H1 (cell line): ENCODE measurements at regions not wholly inside any gene's neighbourhood (a gene's known extent, or its start where the extent isn't known, plus 50 kb on each side); places are given as distances from the start of the nearest gene placed in this dataset.

Experiments
- CTCF ChIA-PET: fragments of 300-600 bp; sonication (Branson Sonifier 250); formaldehyde crosslinking; loops from one replicate; lab custom pipeline; 2021; ENCODE audit not compliant: partially characterized antibody; lab: Charles Lee
- POLR2A ChIA-PET: fragments of 300-600 bp; sonication (Branson Sonifier 250); formaldehyde crosslinking; loops from one replicate; lab custom pipeline; 2021; ENCODE audit warnings: inconsistent platforms; ENCODE audit not compliant: partially characterized antibody; lab: Charles Lee
- DNase-seq, 2 experiments: peaks; one replicate each; pipeline versions ENCODE4 v3.0.0 to v3.0.0-alpha.2; 2010 to 2022; ENCODE audit warnings: low spot score in 2 of 2, low read depth in 1 of 2, mixed read lengths in 1 of 2
- FAIRE-seq: peaks from 2 replicates; lab custom pipeline; 2011; peaks lifted over from hg19 to GRCh38; lab: Jason Lieb, UNC
- H2AFZ ChIP-seq: 2 replicates; pipeline ENCODE4 v1.8.1; 2012; ENCODE audit warnings: low read length, inconsistent platforms
- H2AK5ac ChIP-seq: 2 replicates; pipeline ENCODE4 v1.6.1; 2013; ENCODE audit warnings: low read depth, low read length
- H2BK120ac ChIP-seq: replicated peaks from 2 replicates; pipeline ENCODE3; 2013; ENCODE audit warnings: low read depth, low read length, inconsistent platforms
- H2BK12ac ChIP-seq: 2 replicates; pipeline ENCODE4 v1.6.1; 2013; ENCODE audit warnings: low read depth, low read length
- H2BK15ac ChIP-seq: 2 replicates; pipeline ENCODE4 v1.6.1; 2013; ENCODE audit warnings: low read length
- H2BK20ac ChIP-seq: 2 replicates; pipeline ENCODE4 v1.6.1; 2013; ENCODE audit warnings: low read length
- H2BK5ac ChIP-seq: 2 replicates; pipeline ENCODE4 v1.6.1; 2013; ENCODE audit warnings: low read depth, low read length
- H3K14ac ChIP-seq: 2 replicates; pipeline ENCODE4 v1.6.1; 2013; ENCODE audit warnings: inconsistent platforms; ENCODE audit not compliant: insufficient read length
- H3K18ac ChIP-seq: 2 replicates; pipeline ENCODE4 v1.6.1; 2013; ENCODE audit warnings: low read length; ENCODE audit errors: extremely low read depth
- H3K23ac ChIP-seq: 2 replicates; pipeline ENCODE4 v1.6.1; 2013; ENCODE audit warnings: inconsistent platforms; ENCODE audit not compliant: insufficient read length
- H3K23me2 ChIP-seq: 2 replicates; pipeline ENCODE4 v1.6.1; 2013; ENCODE audit warnings: low read depth, low read length
- H3K27ac ChIP-seq: 2 replicates; pipeline ENCODE4 v1.6.1; 2011; ENCODE audit warnings: low read depth, low read length, inconsistent platforms
- H3K27me3 ChIP-seq, 4 experiments: replicated peaks in 1 of 4; 1 replicate in 1 of 4; 2 replicates in 3 of 4; pipeline versions ENCODE4 v1.6.1 to v1.8.1; 2011 to 2013; ENCODE audit warnings: low read length in 3 of 4, mild to moderate bottlenecking in 3 of 4, inconsistent platforms in 2 of 4, mixed read lengths in 2 of 4, moderate library complexity in 1 of 4; ENCODE audit not compliant: control insufficient read depth in 3 of 4, insufficient read depth in 3 of 4; ENCODE audit errors: extremely low read depth in 1 of 4
- H3K36me3 ChIP-seq, 4 experiments: 2 replicates each; pipeline versions ENCODE4 v1.6.1 to v1.8.1; 2011 to 2013; ENCODE audit warnings: mild to moderate bottlenecking in 4 of 4, low read length in 3 of 4, moderate library complexity in 2 of 4, control low read depth in 1 of 4, inconsistent platforms in 1 of 4; ENCODE audit not compliant: insufficient read depth in 4 of 4, control insufficient read depth in 2 of 4
- H3K4ac ChIP-seq: replicated peaks from 2 replicates; pipeline ENCODE3; 2013; ENCODE audit warnings: low read length, low read depth, mixed read lengths, inconsistent platforms; ENCODE audit not compliant: insufficient read length
- H3K4me1 ChIP-seq, 4 experiments: replicated peaks in 1 of 4; 1 replicate in 1 of 4; 2 replicates in 3 of 4; pipeline versions ENCODE4 v1.6.1 to v1.8.1; 2011 to 2013; ENCODE audit warnings: low read length in 3 of 4, inconsistent platforms in 2 of 4, mixed read lengths in 1 of 4; ENCODE audit not compliant: insufficient read depth in 4 of 4, control insufficient read depth in 3 of 4
- H3K4me2 ChIP-seq, 2 experiments: 2 replicates each; pipeline versions ENCODE4 v1.6.1 to v1.8.1; 2011 to 2013; ENCODE audit warnings: low read depth in 2 of 2, low read length in 2 of 2, control low read depth in 1 of 2, inconsistent platforms in 1 of 2, mild to moderate bottlenecking in 1 of 2; ENCODE audit not compliant: insufficient read depth in 1 of 2
- H3K4me3 ChIP-seq, 4 experiments: fragments of 200-600, 300-600 bp in 1 of 4; sonication (generic), shearing (Covaris generic), sonication (Bioruptor Twin) in 1 of 4; 2 replicates each; pipeline versions ENCODE4 v1.5.1 to v1.8.1; 2011 to 2016; ENCODE audit warnings: low read length in 4 of 4, low read depth in 3 of 4, control low read depth in 2 of 4, inconsistent platforms in 2 of 4, mild to moderate bottlenecking in 2 of 4, mixed read lengths in 1 of 4, moderate library complexity in 1 of 4; ENCODE audit not compliant: insufficient read depth in 2 of 4; ENCODE audit errors: extremely low read depth in 1 of 4
- H3K56ac ChIP-seq: replicated peaks from 2 replicates; pipeline ENCODE3; 2013; ENCODE audit warnings: low read depth, mild to moderate bottlenecking, mixed read lengths, low read length, inconsistent platforms; ENCODE audit not compliant: insufficient read length
- H3K79me1 ChIP-seq: 2 replicates; pipeline ENCODE4 v1.6.1; 2013; ENCODE audit warnings: low read depth, low read length, control low read depth
- H3K79me2 ChIP-seq, 2 experiments: 2 replicates each; pipeline versions ENCODE4 v1.6.1 to v1.8.1; 2012 to 2013; ENCODE audit warnings: low read length in 2 of 2, mild to moderate bottlenecking in 2 of 2, inconsistent platforms in 1 of 2; ENCODE audit not compliant: insufficient read depth in 2 of 2, control insufficient read depth in 1 of 2
- H3K9ac ChIP-seq, 4 experiments: replicated peaks in 1 of 4; 1 replicate in 1 of 4; 2 replicates in 3 of 4; pipeline versions ENCODE4 v1.6.1 to v1.8.1; 2011 to 2013; ENCODE audit warnings: low read depth in 3 of 4, low read length in 3 of 4, control low read depth in 2 of 4, mild to moderate bottlenecking in 2 of 4, moderate library complexity in 2 of 4, inconsistent platforms in 1 of 4; ENCODE audit errors: extremely low read depth in 1 of 4
- H3K9me3 ChIP-seq, 2 experiments: 2 replicates each; pipeline versions ENCODE4 v1.6.1 to v1.8.1; 2012 to 2013; ENCODE audit warnings: mild to moderate bottlenecking in 2 of 2, moderate library complexity in 2 of 2, control low read depth in 1 of 2, inconsistent platforms in 1 of 2, low read depth in 1 of 2, low read length in 1 of 2, mixed read lengths in 1 of 2; ENCODE audit not compliant: insufficient read depth in 2 of 2
- H4K20me1 ChIP-seq, 2 experiments: replicated peaks in 1 of 2; 2 replicates each; pipeline versions ENCODE3 to v1.8.1; 2011 to 2013; ENCODE audit warnings: inconsistent platforms in 2 of 2, low read length in 2 of 2, mild to moderate bottlenecking in 1 of 2; ENCODE audit not compliant: insufficient read depth in 2 of 2, control insufficient read depth in 1 of 2
- H4K5ac ChIP-seq: 2 replicates; pipeline ENCODE4 v1.6.1; 2013; ENCODE audit warnings: low read length, low read depth, mixed read lengths, inconsistent platforms; ENCODE audit not compliant: insufficient read length
- H4K8ac ChIP-seq: 2 replicates; pipeline ENCODE4 v1.8.0; 2013; ENCODE audit warnings: mild to moderate bottlenecking, moderate library complexity, low read length, inconsistent platforms; ENCODE audit not compliant: insufficient read depth; ENCODE audit errors: extremely low read depth
- H4K91ac ChIP-seq: replicated peaks from 2 replicates; pipeline ENCODE3; 2013; ENCODE audit warnings: low read length, mixed read lengths, inconsistent platforms; ENCODE audit not compliant: insufficient read length
- BRCA1 ChIP-seq: IDR thresholded peaks from 2 replicates; pipeline ENCODE4 v1.6.1; 2012; ENCODE audit warnings: low read depth, low read length, improper control_type of control experiment
- CBX5 ChIP-seq: fragments of 300-800, 300-1000 bp; sonication (generic); IDR thresholded peaks from 2 replicates; pipeline ENCODE4 v1.7.1; 2016; ENCODE audit warnings: antibody characterized with exemption, low read length, low read depth
- GTF2F1 ChIP-seq: IDR thresholded peaks from 2 replicates; pipeline ENCODE4 v1.6.1; 2012; ENCODE audit warnings: low read depth, low read length, improper control_type of control experiment, borderline replicate concordance
- HDAC2 ChIP-seq, 2 experiments: fragments of 300-600 bp in 1 of 2; sonication (generic) in 1 of 2; IDR thresholded peaks; 2 replicates each; pipeline ENCODE4 v1.6.1; 2011 to 2012; ENCODE audit warnings: low read depth in 2 of 2, low read length in 2 of 2, mild to moderate bottlenecking in 2 of 2, moderate library complexity in 2 of 2, borderline replicate concordance in 1 of 2, inconsistent platforms in 1 of 2
- JUN ChIP-seq: IDR thresholded peaks from 2 replicates; pipeline ENCODE4 v1.6.1; 2011; ENCODE audit warnings: low read depth, mild to moderate bottlenecking, improper control_type of control experiment, low read length
- POU5F1 ChIP-seq: IDR thresholded peaks from 2 replicates; pipeline ENCODE4 v1.6.1; 2011; ENCODE audit warnings: low read depth, mild to moderate bottlenecking, low read length, moderate library complexity
- RBBP5 ChIP-seq: IDR thresholded peaks from 2 replicates; pipeline ENCODE4 v1.7.1; 2012; ENCODE audit warnings: low read depth, mild to moderate bottlenecking, inconsistent platforms, low read length, moderate library complexity, borderline replicate concordance
- SP1 ChIP-seq: IDR thresholded peaks from 2 replicates; pipeline ENCODE4 v1.6.1; 2011; ENCODE audit warnings: low read depth, low read length
- YY1 ChIP-seq: IDR thresholded peaks from 2 replicates; pipeline ENCODE4 v1.6.1; 2011; ENCODE audit warnings: low read depth, mild to moderate bottlenecking, low read length
- WGBS, 2 experiments: shearing (Covaris generic) in 1 of 2; methylation state at CpG; one replicate each; pipeline versions ENCODE4 v1.1.6 to v1.1.7; 2013 to 2015; ENCODE audit warnings: low lambda C conversion rate in 2 of 2, mixed read lengths in 2 of 2, inconsistent platforms in 1 of 2, low coverage in 1 of 2, missing lambda C conversion rate in 1 of 2; ENCODE audit not compliant: insufficient replicate concordance in 2 of 2, insufficient coverage in 1 of 2, insufficient read length in 1 of 2; ENCODE audit errors: extremely low coverage in 1 of 2, missing lambda C conversion rate in 1 of 2; 5-methylcytosine and 5-hydroxymethylcytosine counted together
- TF ChIP-seq, protein P1 (sequence below): IDR thresholded peaks from 2 replicates; pipeline ENCODE4 v1.6.1; 2012; ENCODE audit warnings: low read length, inconsistent platforms

DNA sequence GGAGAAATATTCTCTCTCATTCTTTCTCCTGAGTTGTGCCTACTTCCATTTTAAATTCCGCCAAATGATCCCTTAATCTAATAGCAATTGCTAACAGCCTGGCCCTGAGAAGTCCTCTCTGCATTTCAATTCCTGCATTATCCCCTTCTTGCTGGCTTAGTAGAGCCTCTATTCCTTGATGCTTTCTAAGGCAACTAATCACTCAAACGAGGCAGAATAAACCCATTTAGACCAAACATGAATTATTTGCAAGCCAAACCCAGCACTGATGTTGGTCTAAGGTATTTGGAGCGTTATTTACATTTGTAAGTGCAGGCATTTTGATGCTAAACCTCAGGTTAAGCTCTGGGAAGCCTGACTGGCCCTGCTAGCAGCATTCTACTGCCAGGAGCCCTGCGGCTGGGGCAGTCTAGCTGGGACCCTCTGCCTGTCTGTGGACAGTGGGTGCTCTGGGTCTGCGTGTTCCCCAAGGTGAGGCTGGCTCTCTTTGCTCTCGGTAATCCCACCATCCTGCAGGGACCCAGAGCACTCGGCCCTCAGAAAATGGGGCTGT, 173.1 kb upstream of the HS6ST1 start:
- DNase-seq (peak; percentile 53 to 58), FAIRE-seq (peak; percentile 60)
- Histone ChIP-seq H4K5ac (peak overlapping the region; percentile 90), H3K56ac (peak overlapping the region; percentile 57), H4K91ac (peak overlapping the region; percentile 88), H3K4me1 (peaks cover 14 to 45% (median 30%) of the 10 kb centered on the region in 4 experiments), H2BK120ac (peak overlapping the region; percentile 97), H3K23ac (no peak overlapping the region), H3K9ac (no peak overlapping the region), H3K4ac (peak overlapping the region; percentile 64), H2BK5ac (peak overlapping the region; percentile 99), H3K14ac (no peak overlapping the region), H3K18ac (peak overlapping the region; percentile 98), H3K4me2 (peak overlapping the region; percentile 38 to 64), H3K79me1 (no peaks in the 10 kb centered on the region), H2AFZ (no peak overlapping the region), H2BK12ac (peak overlapping the region; percentile 99), H3K27ac (peak overlapping the region; percentile 63; the same call in 1 of the 2 replicates), H3K36me3 (no peaks in the 10 kb centered on the region), H4K8ac (no peak overlapping the region), H3K27me3 (no peaks in the 10 kb centered on the region; a peak in 1 of 7 replicates), H2BK20ac (peak overlapping the region; percentile 99), H3K23me2 (no peaks in the 10 kb centered on the region), H2BK15ac (peak overlapping the region; percentile 54; the same call in 1 of the 2 replicates), H4K20me1 (no peaks in the 10 kb centered on the region), H2AK5ac (0 out of 2 replicates have a peak overlapping the region, but pooled peaks have one; percentile 66), H3K4me3 (peak overlapping the region in 3 of 4 experiments; percentile 24 to 42 (median 36); a peak in 6 of 8 replicates), H3K9me3 (peaks cover 0 to 4% of the 10 kb centered on the region in 2 experiments; a peak in 1 of 4 replicates), H3K79me2 (no peaks in the 10 kb centered on the region)
- 13% methylated on average over 7 of the region's 7 CpGs; no CpG with 5 or more reads in 1 of the 2 experiments for WGBS, 2 experiments
- ChIA-PET POLR2A (interaction anchor here (0.9 to 1.6 kb wide), 4 partner anchors 12 to 35 kb away, joined by 3 to 4 read pairs (median 3); no protein-coding TSS in a partner anchor), CTCF (interaction anchor here (0.8 to 1.6 kb wide), 5 partner anchors 9 to 190 kb away, joined by 3 read pairs; no protein-coding TSS in a partner anchor)
- TF ChIP-seq POU5F1 (0 out of 2 replicates have a peak, but pooled peaks have one; percentile 44), JUN (no peak), CBX5 (no peak), BRCA1 (no peak), RBBP5 (peak; percentile 48; the same call in 1 of the 2 replicates), HDAC2 (IDR thresholded peaks at IDR 0.05; ENCODE audit: borderline replicate concordance in 1 of 2, low read depth in 2 of 2, low read length in 2 of 2) (0 out of 4 replicates have a peak, but pooled peaks of 1 of the 2 experiments have one; percentile 30), SP1 (peak; percentile 47; the same call in 1 of the 2 replicates), YY1 (0 out of 2 replicates have a peak, but pooled peaks have one; percentile 5), GTF2F1 (no peak)
- TF ChIP-seq, protein P1, sequence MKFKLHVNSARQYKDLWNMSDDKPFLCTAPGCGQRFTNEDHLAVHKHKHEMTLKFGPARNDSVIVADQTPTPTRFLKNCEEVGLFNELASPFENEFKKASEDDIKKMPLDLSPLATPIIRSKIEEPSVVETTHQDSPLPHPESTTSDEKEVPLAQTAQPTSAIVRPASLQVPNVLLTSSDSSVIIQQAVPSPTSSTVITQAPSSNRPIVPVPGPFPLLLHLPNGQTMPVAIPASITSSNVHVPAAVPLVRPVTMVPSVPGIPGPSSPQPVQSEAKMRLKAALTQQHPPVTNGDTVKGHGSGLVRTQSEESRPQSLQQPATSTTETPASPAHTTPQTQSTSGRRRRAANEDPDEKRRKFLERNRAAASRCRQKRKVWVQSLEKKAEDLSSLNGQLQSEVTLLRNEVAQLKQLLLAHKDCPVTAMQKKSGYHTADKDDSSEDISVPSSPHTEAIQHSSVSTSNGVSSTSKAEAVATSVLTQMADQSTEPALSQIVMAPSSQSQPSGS: no peak
